Hematopoietic multipotent progenitor cell treated with erythropoietin and hydrocortisone succinate and interleukin-3 and kit ligand, for 8 days (in vitro differentiated cells): ENCODE measurements at regions not wholly inside any gene's neighbourhood (a gene's known extent, or its start where the extent isn't known, plus 50 kb on each side); places are given as distances from the start of the nearest gene placed in this dataset.
"Not testable (repeated sequence)": the region's sequence is repeated elsewhere in the genome, so short reads cannot be mapped to it uniquely, and the experiment has no call there.

Source experiments
- DNase-seq: peaks from one replicate; pipeline ENCODE4 v3.0.0-alpha.2; 2015

- DNase-seq, result no peak
Measured at GRCh38 chr3:170814822-170815221, 55.2 kb downstream of the RPL22L1 start.

GRCh38 chr3:170813266-170813665 lies 56.7 kb downstream of the RPL22L1 start:
- DNase-seq, result no peak

GRCh38 chr3:170811928-170812591 lies 57.9 kb downstream of the RPL22L1 start:
- DNase-seq, result peak; percentile 95

- peak; percentile 16 for DNase-seq
Measured at GRCh38 chr3:170811515-170811914, 58.5 kb downstream of the RPL22L1 start.

- DNase-seq, result peak; percentile 13
Measured at GRCh38 chr3:170809975-170810357, 60.0 kb downstream of the RPL22L1 start.

GRCh38 chr3:170809007-170809974 lies 60.7 kb downstream of the RPL22L1 start:
- peak; percentile 89 for DNase-seq

- no peak for DNase-seq
Measured at GRCh38 chr3:170808041-170808440, 62.0 kb downstream of the RPL22L1 start.

GRCh38 chr3:170806676-170807075 lies 63.3 kb downstream of the RPL22L1 start:
- no peak for DNase-seq

- no peak for DNase-seq
Measured at GRCh38 chr3:170806141-170806540, 63.9 kb downstream of the RPL22L1 start.

- DNase-seq, result not testable (repeated sequence)
Measured at GRCh38 chr3:170805296-170805695, 64.7 kb downstream of the RPL22L1 start.

GRCh38 chr3:170804634-170805033 lies 65.4 kb downstream of the RPL22L1 start:
- DNase-seq, result not testable (repeated sequence)

- DNase-seq, result no peak
Measured at GRCh38 chr3:170804078-170804477, 65.9 kb downstream of the RPL22L1 start.

GRCh38 chr3:170802164-170803151 lies 67.5 kb downstream of the RPL22L1 start:
- DNase-seq, result peak; percentile 34

GRCh38 chr3:170801597-170801996 lies 68.4 kb downstream of the RPL22L1 start:
- no peak for DNase-seq

GRCh38 chr3:170800275-170800674 lies 69.7 kb downstream of the RPL22L1 start:
- DNase-seq, result not testable (repeated sequence)

GRCh38 chr3:170799009-170799408 lies 71.0 kb downstream of the RPL22L1 start:
- DNase-seq, result no peak

- no peak for DNase-seq
Measured at GRCh38 chr3:170797685-170798084, 72.3 kb downstream of the RPL22L1 start.

GRCh38 chr3:170792471-170792870 lies 77.5 kb downstream of the RPL22L1 start:
- no peak for DNase-seq

GRCh38 chr3:170790647-170791046 lies 79.3 kb downstream of the RPL22L1 start:
- no peak for DNase-seq

- DNase-seq, result no peak
Measured at GRCh38 chr3:170787464-170787863, 82.5 kb downstream of the RPL22L1 start.

- no peak for DNase-seq
Measured at GRCh38 chr3:170785454-170785853, 84.5 kb downstream of the RPL22L1 start.

- no peak for DNase-seq
Measured at GRCh38 chr3:170784406-170784805, 85.6 kb downstream of the RPL22L1 start.

GRCh38 chr3:170780955-170781354 lies 89.0 kb downstream of the RPL22L1 start:
- no peak for DNase-seq
